Neural cell (in vitro differentiated cells): ENCODE measurements at regions not wholly inside any gene's neighbourhood (a gene's known extent, or its start where the extent isn't known, plus 50 kb on each side); places are given as distances from the start of the nearest gene placed in this dataset.

Experiments used
- H2AFZ ChIP-seq: fragments of 200-600, 300-800 bp; sonication (generic), shearing (Covaris generic); 2 replicates; pipeline ENCODE4 v1.6.0; 2014; ENCODE audit warnings: low read depth, mild to moderate bottlenecking, antibody characterized with exemption, low read length, moderate library complexity
- H3F3A ChIP-seq: fragments of 200-600 bp; shearing (Covaris generic); 2 replicates; pipeline ENCODE4 v1.6.1; 2016; ENCODE audit warnings: mild to moderate bottlenecking, moderate library complexity, mixed read lengths, antibody characterized with exemption, low read length; ENCODE audit not compliant: insufficient read depth, poor library complexity, severe bottlenecking
- H3K27ac ChIP-seq: fragments of 200-600, 300-800 bp; sonication (generic), shearing (Covaris generic); 2 replicates; pipeline ENCODE4 v1.5.1; 2014; ENCODE audit warnings: mild to moderate bottlenecking, low read length, moderate library complexity
- H3K27me3 ChIP-seq: fragments of 300-800, 200-600 bp; sonication (generic), shearing (Covaris generic); 2 replicates; pipeline ENCODE4 v1.6.0; 2014; ENCODE audit warnings: mild to moderate bottlenecking, low read depth, low read length, moderate library complexity; ENCODE audit not compliant: insufficient read depth
- H3K36me3 ChIP-seq: fragments of 300-800, 200-600 bp; sonication (generic), shearing (Covaris generic); 2 replicates; pipeline ENCODE4 v1.5.1; 2014; ENCODE audit warnings: mild to moderate bottlenecking, antibody characterized with exemption, low read length, moderate library complexity; ENCODE audit not compliant: insufficient read depth
- H3K4me2 ChIP-seq: fragments of 300-800, 200-600 bp; sonication (generic), shearing (Covaris generic); 2 replicates; pipeline ENCODE4 v1.6.0; 2014; ENCODE audit warnings: mild to moderate bottlenecking, low read length
- H3K4me3 ChIP-seq: fragments of 300-800, 200-600 bp; sonication (generic), shearing (Covaris generic); 2 replicates; pipeline ENCODE4 v1.5.1; 2014; ENCODE audit warnings: mild to moderate bottlenecking, low read length, moderate library complexity
- H3K79me2 ChIP-seq: fragments of 200-600 bp; shearing (Covaris generic); replicated peaks from 2 replicates; pipeline ENCODE4 v1.6.0; 2014; ENCODE audit warnings: mild to moderate bottlenecking, low read length, moderate library complexity; ENCODE audit not compliant: insufficient read depth
- H3K9ac ChIP-seq: fragments of 300-800, 200-600 bp; sonication (generic), shearing (Covaris generic); 2 replicates; pipeline ENCODE4 v1.6.1; 2016; ENCODE audit warnings: mild to moderate bottlenecking, low read length, mixed read lengths
- H3K9me2 ChIP-seq: fragments of 200-600 bp; shearing (Covaris generic); 2 replicates; pipeline ENCODE4 v1.6.1; 2016; ENCODE audit warnings: mild to moderate bottlenecking, low read length, mixed read lengths; ENCODE audit not compliant: insufficient read depth
- H3K9me3 ChIP-seq: fragments of 200-600, 300-800 bp; sonication (generic), shearing (Covaris generic); 2 replicates; pipeline ENCODE4 v1.6.1; 2016; ENCODE audit warnings: mild to moderate bottlenecking, mixed run types, low read length, moderate library complexity, mixed read lengths
- H4K20me1 ChIP-seq: fragments of 200-600 bp; shearing (Covaris generic); 2 replicates; pipeline ENCODE4 v1.6.1; 2016; ENCODE audit warnings: mild to moderate bottlenecking, mixed run types; ENCODE audit not compliant: insufficient read depth
- EP300 ChIP-seq: fragments of 450-650 bp; conservative IDR thresholded peaks from 2 replicates; pipeline ENCODE4 v1.6.1; 2014; ENCODE audit warnings: antibody characterized with exemption, mild to moderate bottlenecking, moderate library complexity; ENCODE audit not compliant: poor library complexity, severe bottlenecking
- EZH2 ChIP-seq: fragments of 200-600, 300-800 bp; shearing (Covaris generic), sonication (generic); IDR thresholded peaks from 2 replicates; pipeline ENCODE4 v1.6.1; 2014; ENCODE audit warnings: antibody characterized with exemption, low read length, borderline replicate concordance, mild to moderate bottlenecking; ENCODE audit not compliant: insufficient read depth, poor library complexity, severe bottlenecking
- MXI1 ChIP-seq: fragments of 450-650 bp; conservative IDR thresholded peaks from 2 replicates; pipeline ENCODE4 v1.6.1; 2014; ENCODE audit warnings: antibody characterized with exemption, mild to moderate bottlenecking; ENCODE audit not compliant: poor library complexity, severe bottlenecking
- POLR2AphosphoS5 ChIP-seq: IDR thresholded peaks from 2 replicates; pipeline ENCODE4 v1.6.1; 2012
- RAD21 ChIP-seq: fragments of 450-650 bp; conservative IDR thresholded peaks from 2 replicates; pipeline ENCODE4 v1.6.1; 2014; ENCODE audit warnings: antibody characterized with exemption, mild to moderate bottlenecking, moderate library complexity
- SMC3 ChIP-seq: fragments of 450-650 bp; conservative IDR thresholded peaks from 2 replicates; pipeline ENCODE4 v1.6.1; 2014; ENCODE audit warnings: antibody characterized with exemption, mild to moderate bottlenecking, moderate library complexity; ENCODE audit not compliant: poor library complexity
- TAF1 ChIP-seq: IDR thresholded peaks from 2 replicates; pipeline ENCODE4 v1.6.1; 2012; ENCODE audit warnings: low read depth
- TF ChIP-seq, protein P1 (sequence below): fragments of 450-650 bp; IDR thresholded peaks from 2 replicates; pipeline ENCODE4 v1.5.1; 2014; ENCODE audit warnings: antibody characterized with exemption, mild to moderate bottlenecking, moderate library complexity; ENCODE audit not compliant: poor library complexity, severe bottlenecking
- TF ChIP-seq, protein P2 (sequence below): IDR thresholded peaks from 2 replicates; pipeline ENCODE4 v1.6.1; 2012; ENCODE audit warnings: borderline replicate concordance

DNA sequence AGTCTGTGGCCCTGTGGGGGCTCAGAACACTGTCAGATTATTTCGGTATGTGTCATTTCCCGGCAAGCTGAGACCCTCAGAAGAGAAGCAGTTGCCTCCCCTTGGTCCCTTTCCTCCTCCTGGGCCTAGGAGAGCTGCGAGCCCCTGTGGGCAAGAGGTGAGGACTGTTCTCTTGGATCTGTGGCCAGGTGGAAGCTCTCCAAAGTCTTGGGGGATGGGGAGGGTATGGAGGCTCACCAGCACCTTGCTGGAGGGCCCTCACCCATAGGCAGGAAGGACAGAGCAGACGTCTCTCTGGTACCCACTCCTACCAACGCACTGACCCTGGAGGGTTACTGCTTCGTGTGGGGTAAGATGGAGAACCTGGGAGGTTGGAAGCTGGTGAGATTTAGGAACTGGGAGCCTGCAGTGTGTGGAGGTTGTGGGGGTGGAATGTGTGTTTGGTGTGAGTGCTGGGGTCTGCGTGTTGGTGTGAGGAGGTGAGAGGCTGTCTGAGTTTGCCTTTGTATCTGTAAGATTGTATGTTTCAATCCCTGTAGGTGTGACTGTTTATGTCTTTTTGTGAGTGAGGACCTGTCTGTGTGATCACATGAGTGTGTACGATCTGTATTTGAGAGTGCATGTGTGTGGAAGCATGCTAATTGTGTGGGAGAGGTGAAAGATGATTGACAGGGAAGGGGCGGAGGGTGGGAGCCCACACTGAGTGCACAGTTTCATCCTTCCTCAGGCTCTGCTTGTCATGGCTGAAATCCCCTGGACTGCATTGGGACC is 52.4 kb upstream of the PSD2 start:
- Histone ChIP-seq H3K9ac (no peak overlapping the region), H3K36me3 (no peaks in the 10 kb centered on the region), H3K27ac (no peak overlapping the region), H4K20me1 (no peaks in the 10 kb centered on the region), H2AFZ (no peak overlapping the region), H3K27me3 (peaks cover 26% of the 10 kb centered on the region), H3F3A (no peaks in the 10 kb centered on the region), H3K4me2 (no peak overlapping the region), H3K4me3 (no peak overlapping the region), H3K9me3 (no peaks in the 10 kb centered on the region), H3K79me2 (no peaks in the 10 kb centered on the region), H3K9me2 (no peaks in the 10 kb centered on the region)
- TF ChIP-seq, protein P1, sequence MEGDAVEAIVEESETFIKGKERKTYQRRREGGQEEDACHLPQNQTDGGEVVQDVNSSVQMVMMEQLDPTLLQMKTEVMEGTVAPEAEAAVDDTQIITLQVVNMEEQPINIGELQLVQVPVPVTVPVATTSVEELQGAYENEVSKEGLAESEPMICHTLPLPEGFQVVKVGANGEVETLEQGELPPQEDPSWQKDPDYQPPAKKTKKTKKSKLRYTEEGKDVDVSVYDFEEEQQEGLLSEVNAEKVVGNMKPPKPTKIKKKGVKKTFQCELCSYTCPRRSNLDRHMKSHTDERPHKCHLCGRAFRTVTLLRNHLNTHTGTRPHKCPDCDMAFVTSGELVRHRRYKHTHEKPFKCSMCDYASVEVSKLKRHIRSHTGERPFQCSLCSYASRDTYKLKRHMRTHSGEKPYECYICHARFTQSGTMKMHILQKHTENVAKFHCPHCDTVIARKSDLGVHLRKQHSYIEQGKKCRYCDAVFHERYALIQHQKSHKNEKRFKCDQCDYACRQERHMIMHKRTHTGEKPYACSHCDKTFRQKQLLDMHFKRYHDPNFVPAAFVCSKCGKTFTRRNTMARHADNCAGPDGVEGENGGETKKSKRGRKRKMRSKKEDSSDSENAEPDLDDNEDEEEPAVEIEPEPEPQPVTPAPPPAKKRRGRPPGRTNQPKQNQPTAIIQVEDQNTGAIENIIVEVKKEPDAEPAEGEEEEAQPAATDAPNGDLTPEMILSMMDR = no peak

DNA sequence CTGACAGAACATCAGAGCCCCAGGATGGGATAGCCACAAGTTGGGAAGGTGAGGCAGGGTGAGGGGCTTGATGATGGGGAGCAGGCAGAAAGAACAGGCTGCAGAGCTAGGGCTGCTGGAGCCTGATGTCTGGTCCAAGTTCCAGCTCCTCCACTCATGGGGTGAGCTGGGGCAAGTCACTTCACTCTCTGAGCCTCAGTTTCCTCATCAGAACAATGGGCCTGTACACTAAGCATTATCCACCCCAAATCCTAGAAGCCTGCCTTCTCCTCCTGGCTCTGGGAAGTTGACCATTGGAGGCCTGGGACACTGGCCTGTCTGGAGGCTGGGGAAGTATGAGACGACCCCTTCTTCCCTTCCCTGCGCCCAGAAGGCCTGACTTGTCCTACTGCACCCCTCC is 51.8 kb upstream of the PSD2 start:
- no peak overlapping the region for H3K4me2 ChIP-seq
- H3K9me3 ChIP-seq = no peaks in the 10 kb centered on the region
- H3K79me2 ChIP-seq = no peaks in the 10 kb centered on the region
- no peak overlapping the region for H3K9ac ChIP-seq
- H3K9me2 ChIP-seq = no peaks in the 10 kb centered on the region
- peaks cover 30% of the 10 kb centered on the region for H3K27me3 ChIP-seq
- no peak overlapping the region for H3K4me3 ChIP-seq
- no peak overlapping the region for H3K27ac ChIP-seq
- no peaks in the 10 kb centered on the region for H4K20me1 ChIP-seq
- no peaks in the 10 kb centered on the region for H3K36me3 ChIP-seq
- H3F3A ChIP-seq = no peaks in the 10 kb centered on the region
- no peak overlapping the region for H2AFZ ChIP-seq
- TF ChIP-seq MXI1 (no peak), POLR2AphosphoS5 (no peak), EP300 (no peak), TAF1 (no peak), SMC3 (no peak), RAD21 (no peak), EZH2 (no peak)
- TF ChIP-seq, protein P2, sequence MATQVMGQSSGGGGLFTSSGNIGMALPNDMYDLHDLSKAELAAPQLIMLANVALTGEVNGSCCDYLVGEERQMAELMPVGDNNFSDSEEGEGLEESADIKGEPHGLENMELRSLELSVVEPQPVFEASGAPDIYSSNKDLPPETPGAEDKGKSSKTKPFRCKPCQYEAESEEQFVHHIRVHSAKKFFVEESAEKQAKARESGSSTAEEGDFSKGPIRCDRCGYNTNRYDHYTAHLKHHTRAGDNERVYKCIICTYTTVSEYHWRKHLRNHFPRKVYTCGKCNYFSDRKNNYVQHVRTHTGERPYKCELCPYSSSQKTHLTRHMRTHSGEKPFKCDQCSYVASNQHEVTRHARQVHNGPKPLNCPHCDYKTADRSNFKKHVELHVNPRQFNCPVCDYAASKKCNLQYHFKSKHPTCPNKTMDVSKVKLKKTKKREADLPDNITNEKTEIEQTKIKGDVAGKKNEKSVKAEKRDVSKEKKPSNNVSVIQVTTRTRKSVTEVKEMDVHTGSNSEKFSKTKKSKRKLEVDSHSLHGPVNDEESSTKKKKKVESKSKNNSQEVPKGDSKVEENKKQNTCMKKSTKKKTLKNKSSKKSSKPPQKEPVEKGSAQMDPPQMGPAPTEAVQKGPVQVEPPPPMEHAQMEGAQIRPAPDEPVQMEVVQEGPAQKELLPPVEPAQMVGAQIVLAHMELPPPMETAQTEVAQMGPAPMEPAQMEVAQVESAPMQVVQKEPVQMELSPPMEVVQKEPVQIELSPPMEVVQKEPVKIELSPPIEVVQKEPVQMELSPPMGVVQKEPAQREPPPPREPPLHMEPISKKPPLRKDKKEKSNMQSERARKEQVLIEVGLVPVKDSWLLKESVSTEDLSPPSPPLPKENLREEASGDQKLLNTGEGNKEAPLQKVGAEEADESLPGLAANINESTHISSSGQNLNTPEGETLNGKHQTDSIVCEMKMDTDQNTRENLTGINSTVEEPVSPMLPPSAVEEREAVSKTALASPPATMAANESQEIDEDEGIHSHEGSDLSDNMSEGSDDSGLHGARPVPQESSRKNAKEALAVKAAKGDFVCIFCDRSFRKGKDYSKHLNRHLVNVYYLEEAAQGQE = no peak
- TF ChIP-seq, protein P1 = no peak
